ENCODE measurements at regions not wholly inside any gene's neighbourhood (a gene's known extent, or its start where the extent isn't known, plus 50 kb on each side); places are given as distances from the start of the nearest gene placed in this dataset.
"Not testable (repeated sequence)": the region's sequence is repeated elsewhere in the genome, so short reads cannot be mapped to it uniquely, and the experiment has no call there.

GRCh38 chr20:12737900-12738299 lies 270.9 kb upstream of the SPTLC3 start:
- ChIA-PET CTCF (ENCODE audit: partially characterized antibody) (no interaction called here), POLR2A (ENCODE audit: partially characterized antibody) (no interaction called here)
- Histone ChIP-seq H3K27me3 (ENCODE audit: insufficient read depth, low read length) (no peaks in the 10 kb centered on the region), H3K4me3 (ENCODE audit: low read length in 2 of 2) (no peak overlapping the region), H3K9me3 (ENCODE audit: control insufficient read depth in 1 of 2, low read length in 2 of 2) (no peaks in the 10 kb centered on the region), H3K27ac (ENCODE audit: low read depth, low read length) (no peak overlapping the region), H3K36me3 (ENCODE audit: insufficient read depth, low read length) (no peaks in the 10 kb centered on the region), H3K4me1 (ENCODE audit: insufficient read depth, low read length) (no peaks in the 10 kb centered on the region)
- Mint-ChIP-seq H3K27ac (no peak overlapping the region), H3K4me3 (no peak overlapping the region), H3K9me3 (peaks cover 5 to 23% (median 9%) of the 10 kb centered on the region in 8 donors), H3K4me1 (no peaks in the 10 kb centered on the region), H3K36me3 (no peaks in the 10 kb centered on the region), H3K27me3 (no peaks in the 10 kb centered on the region)
- intact Hi-C loops (cut with micrococcal nuclease), result no loop called here
- DNase-seq, result no peak

DNA sequence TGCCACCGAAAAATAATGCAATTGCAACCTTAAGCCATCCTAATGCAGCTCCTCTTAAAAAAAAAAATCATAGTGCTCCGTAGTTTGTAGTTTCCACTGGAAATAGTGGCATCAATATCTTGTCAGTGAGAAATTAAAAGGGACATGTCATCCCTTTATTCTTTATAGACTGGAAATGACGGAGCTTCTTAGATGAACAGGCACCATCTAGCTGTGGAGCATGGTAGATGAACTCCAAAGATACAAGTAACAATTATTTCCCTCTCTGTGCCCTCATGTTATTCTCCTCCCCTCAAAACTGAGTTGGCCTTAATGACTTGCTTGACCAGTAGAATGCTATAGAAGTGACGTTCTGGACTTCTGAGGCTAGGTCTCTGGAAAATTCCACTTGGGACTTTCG lies 268.1 kb upstream of the SPTLC3 start:
- no peak overlapping the region for H3K27ac Mint-ChIP-seq
- Histone ChIP-seq H3K27me3 (ENCODE audit: insufficient read depth, low read length) (no peaks in the 10 kb centered on the region), H3K9me3 (ENCODE audit: control insufficient read depth in 1 of 2, low read length in 2 of 2) (no peaks in the 10 kb centered on the region), H3K4me1 (ENCODE audit: insufficient read depth, low read length) (no peaks in the 10 kb centered on the region), H3K36me3 (ENCODE audit: insufficient read depth, low read length) (no peaks in the 10 kb centered on the region), H3K27ac (ENCODE audit: low read depth, low read length) (no peak overlapping the region), H3K4me3 (ENCODE audit: low read length in 2 of 2) (no peak overlapping the region)
- no peaks in the 10 kb centered on the region for H3K4me1 Mint-ChIP-seq
- no peak for DNase-seq
- H3K4me3 Mint-ChIP-seq, result no peak overlapping the region
- H3K36me3 Mint-ChIP-seq, result no peaks in the 10 kb centered on the region
- H3K27me3 Mint-ChIP-seq, result no peaks in the 10 kb centered on the region
- intact Hi-C loops (cut with micrococcal nuclease), result no loop called here
- ChIA-PET POLR2A (ENCODE audit: partially characterized antibody) (no interaction called here), CTCF (ENCODE audit: partially characterized antibody) (no interaction called here)
- H3K9me3 Mint-ChIP-seq, result peaks cover under 1 to 15% (median 9%) of the 10 kb centered on the region in 8 donors

DNA sequence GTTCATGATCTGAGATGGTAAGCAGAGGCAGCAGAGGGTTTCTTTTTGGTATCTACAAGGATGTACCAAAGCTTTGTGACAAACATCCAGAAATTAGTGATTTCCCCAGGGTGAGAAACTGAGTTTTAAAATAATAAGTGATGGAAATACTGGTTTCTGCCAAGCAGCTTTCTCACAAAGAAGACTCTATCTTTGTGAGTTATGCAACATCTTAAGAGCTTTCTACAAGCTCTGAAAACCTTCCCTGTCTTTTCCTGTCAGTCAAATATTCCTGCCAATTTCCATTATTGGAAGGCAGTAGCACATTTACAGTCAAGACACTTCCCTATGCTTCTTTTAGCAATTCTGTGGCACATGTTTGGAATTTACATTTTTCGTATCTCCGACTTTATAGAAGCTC lies 264.7 kb upstream of the SPTLC3 start:
- peaks cover 0 to 12% (median 5%) of the 10 kb centered on the region in 8 donors for H3K9me3 Mint-ChIP-seq
- intact Hi-C loops (cut with micrococcal nuclease), result no loop called here
- no peak overlapping the region for H3K27ac Mint-ChIP-seq
- ChIA-PET POLR2A (ENCODE audit: partially characterized antibody) (no interaction called here), CTCF (ENCODE audit: partially characterized antibody) (no interaction called here)
- no peak overlapping the region for H3K27ac ChIP-seq (ENCODE audit: low read depth, low read length)
- no peaks in the 10 kb centered on the region for H3K27me3 Mint-ChIP-seq
- H3K36me3 ChIP-seq (ENCODE audit: insufficient read depth, low read length), result no peaks in the 10 kb centered on the region
- no peaks in the 10 kb centered on the region for H3K27me3 ChIP-seq (ENCODE audit: insufficient read depth, low read length)
- no peak for DNase-seq
- no peak overlapping the region for H3K4me3 Mint-ChIP-seq
- H3K36me3 Mint-ChIP-seq, result no peaks in the 10 kb centered on the region
- H3K4me3 ChIP-seq (ENCODE audit: low read length in 2 of 2), result no peak overlapping the region
- no peaks in the 10 kb centered on the region for H3K9me3 ChIP-seq (ENCODE audit: control insufficient read depth in 1 of 2, low read length in 2 of 2)
- no peaks in the 10 kb centered on the region for H3K4me1 ChIP-seq (ENCODE audit: insufficient read depth, low read length)
- no peaks in the 10 kb centered on the region for H3K4me1 Mint-ChIP-seq

DNA sequence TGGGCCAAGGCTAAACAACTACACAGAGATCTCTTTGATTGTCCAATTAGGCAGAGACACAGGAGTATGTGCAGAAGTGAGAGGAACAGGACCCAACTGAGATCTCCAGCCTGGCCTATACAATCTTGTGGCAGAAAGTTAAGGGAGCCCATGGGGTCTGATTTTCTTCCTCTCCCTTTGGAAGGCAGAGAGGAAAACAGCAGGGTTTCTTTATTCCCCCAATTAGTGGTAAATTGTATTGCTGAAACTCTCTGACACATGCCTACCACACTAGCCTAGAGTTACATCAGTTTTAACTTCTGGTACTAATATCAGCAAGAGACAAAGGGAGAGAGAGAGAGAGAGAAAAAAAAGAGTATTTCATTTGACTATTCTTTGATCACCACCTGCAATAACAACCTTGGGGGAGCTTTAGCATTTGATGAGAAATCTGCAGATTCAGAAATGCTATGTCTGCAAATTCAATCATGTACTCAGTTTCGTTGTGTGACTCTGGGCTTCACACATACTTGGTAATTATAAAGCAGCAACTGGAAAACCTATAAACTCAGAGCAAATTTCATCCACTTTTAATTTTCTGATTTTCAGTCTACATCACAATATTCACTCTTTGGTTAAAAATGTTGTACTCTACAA lies 260.3 kb upstream of the SPTLC3 start:
- intact Hi-C loops (cut with micrococcal nuclease), result no loop called here

GRCh38 chr20:12750221-12750620 lies 258.6 kb upstream of the SPTLC3 start:
- Histone ChIP-seq H3K36me3 (ENCODE audit: insufficient read depth, low read length) (no peaks in the 10 kb centered on the region), H3K27me3 (ENCODE audit: insufficient read depth, low read length) (no peaks in the 10 kb centered on the region), H3K27ac (ENCODE audit: low read depth, low read length) (no peak overlapping the region), H3K4me3 (ENCODE audit: low read length in 2 of 2) (no peak overlapping the region), H3K9me3 (ENCODE audit: control insufficient read depth in 1 of 2, low read length in 2 of 2) (no peaks in the 10 kb centered on the region), H3K4me1 (ENCODE audit: insufficient read depth, low read length) (no peaks in the 10 kb centered on the region)
- Mint-ChIP-seq H3K27ac (no peak overlapping the region), H3K4me1 (no peaks in the 10 kb centered on the region), H3K27me3 (no peaks in the 10 kb centered on the region), H3K36me3 (no peaks in the 10 kb centered on the region), H3K9me3 (peaks cover 0 to 20% (median 6%) of the 10 kb centered on the region in 8 donors), H3K4me3 (no peak overlapping the region)
- CTCF ChIA-PET (ENCODE audit: partially characterized antibody), result no interaction called here
- intact Hi-C loops (cut with micrococcal nuclease), result no loop called here
- POLR2A ChIA-PET (ENCODE audit: partially characterized antibody), result no interaction called here
- no peak for DNase-seq

More for the DNA sequence above, 260.3 kb upstream of the SPTLC3 start:
- Mint-ChIP-seq H3K27ac (no peak overlapping the region), H3K4me3 (no peak overlapping the region), H3K4me1 (no peaks in the 10 kb centered on the region), H3K9me3 (peaks cover 0 to 19% (median 7%) of the 10 kb centered on the region in 8 donors), H3K36me3 (no peaks in the 10 kb centered on the region), H3K27me3 (no peaks in the 10 kb centered on the region)
- no peaks in the 10 kb centered on the region for H3K36me3 ChIP-seq (ENCODE audit: insufficient read depth, low read length)
- no peak overlapping the region for H3K4me3 ChIP-seq (ENCODE audit: low read length in 2 of 2)
- H3K27ac ChIP-seq (ENCODE audit: low read depth, low read length), result no peak overlapping the region
- CTCF ChIA-PET (ENCODE audit: partially characterized antibody), result no interaction called here
- no peaks in the 10 kb centered on the region for H3K9me3 ChIP-seq (ENCODE audit: control insufficient read depth in 1 of 2, low read length in 2 of 2)
- H3K27me3 ChIP-seq (ENCODE audit: insufficient read depth, low read length), result no peaks in the 10 kb centered on the region
- H3K4me1 ChIP-seq (ENCODE audit: insufficient read depth, low read length), result no peaks in the 10 kb centered on the region
- POLR2A ChIA-PET (ENCODE audit: partially characterized antibody), result no interaction called here
- no peak for DNase-seq

- DNase-seq; POLR2A ChIA-PET (ENCODE audit: partially characterized antibody); H3K27ac ChIP-seq (ENCODE audit: low read depth, low read length); H3K9me3 ChIP-seq (ENCODE audit: control insufficient read depth in 1 of 2, low read length in 2 of 2); intact Hi-C loops (cut with micrococcal nuclease); H3K4me1 Mint-ChIP-seq; H3K27ac Mint-ChIP-seq; H3K36me3 ChIP-seq (ENCODE audit: insufficient read depth, low read length); H3K4me3 ChIP-seq (ENCODE audit: low read length in 2 of 2); H3K4me1 ChIP-seq (ENCODE audit: insufficient read depth, low read length); H3K27me3 ChIP-seq (ENCODE audit: insufficient read depth, low read length); H3K4me3 Mint-ChIP-seq; H3K36me3 Mint-ChIP-seq; CTCF ChIA-PET (ENCODE audit: partially characterized antibody); H3K27me3 Mint-ChIP-seq: not testable (repeated sequence)
- H3K9me3 Mint-ChIP-seq, result peaks cover 2 to 22% (median 11%) of the 10 kb centered on the region in 8 donors
These were observed 255.7 kb upstream of the SPTLC3 start for GRCh38 chr20:12752900-12753693.

DNA sequence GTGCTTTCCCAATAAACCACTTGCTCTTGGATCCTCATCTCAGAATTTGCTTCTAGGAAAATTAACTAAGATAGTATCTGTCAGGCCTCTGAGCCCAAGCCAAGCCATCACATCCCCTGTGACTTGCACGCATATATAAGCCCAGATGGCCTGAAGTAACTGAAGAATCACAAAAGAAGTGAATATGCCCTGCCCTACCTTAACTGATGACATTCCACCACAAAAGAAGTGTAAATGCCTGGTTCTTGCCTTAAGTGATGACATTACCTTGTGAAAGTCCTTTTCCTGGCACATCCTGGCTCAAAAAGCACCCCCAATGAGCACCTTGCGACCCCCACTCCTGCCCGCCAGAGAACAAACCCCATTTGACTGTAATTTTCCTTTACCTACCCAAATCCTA lies 255.0 kb upstream of the SPTLC3 start:
- POLR2A ChIA-PET (ENCODE audit: partially characterized antibody); H3K27me3 Mint-ChIP-seq; intact Hi-C loops (cut with micrococcal nuclease); H3K36me3 ChIP-seq (ENCODE audit: insufficient read depth, low read length); H3K27me3 ChIP-seq (ENCODE audit: insufficient read depth, low read length); H3K27ac ChIP-seq (ENCODE audit: low read depth, low read length); H3K4me1 ChIP-seq (ENCODE audit: insufficient read depth, low read length); H3K36me3 Mint-ChIP-seq; CTCF ChIA-PET (ENCODE audit: partially characterized antibody); H3K4me1 Mint-ChIP-seq; H3K9me3 ChIP-seq (ENCODE audit: control insufficient read depth in 1 of 2, low read length in 2 of 2); H3K4me3 Mint-ChIP-seq; DNase-seq; H3K27ac Mint-ChIP-seq; H3K4me3 ChIP-seq (ENCODE audit: low read length in 2 of 2): not testable (repeated sequence)
- peaks cover 2 to 18% (median 12%) of the 10 kb centered on the region in 8 donors for H3K9me3 Mint-ChIP-seq

Data from CD4-positive, alpha-beta memory T cell (primary cell).